ENCODE measurements at regions not wholly inside any gene's neighbourhood (a gene's known extent, or its start where the extent isn't known, plus 50 kb on each side); places are given as distances from the start of the nearest gene placed in this dataset.

- POLR2A ChIA-PET: no interaction called here
- CTCF ChIA-PET: interaction anchor here (0.7 kb wide), 1 partner anchor 352 kb away, joined by 3 read pairs; no protein-coding TSS in a partner anchor
- H3K4me1 ChIP-seq (ENCODE audit: control insufficient read depth, insufficient read depth, low read length): no peaks in the 10 kb centered on the region
Observed at GRCh38 chr1:60388092-60388987, 314.8 kb upstream of the C1orf87 start.

GRCh38 chr1:60387175-60387574 is 313.6 kb upstream of the C1orf87 start:
- ChIA-PET CTCF (no interaction called here), POLR2A (no interaction called here)
- Histone ChIP-seq H3K4me1 (ENCODE audit: control insufficient read depth, insufficient read depth, low read length) (no peaks in the 10 kb centered on the region), H3K27ac (ENCODE audit: extremely low read depth, low read depth, low read length) (no peak overlapping the region), H3K9me3 (ENCODE audit: control insufficient read depth, insufficient read depth, low read depth, low read length) (no peaks in the 10 kb centered on the region), H3K36me3 (ENCODE audit: control insufficient read depth in 2 of 2, insufficient read depth in 1 of 2, low read length in 2 of 2) (no peaks in the 10 kb centered on the region), H3K4me3 (ENCODE audit: low read depth, low read length) (no peak overlapping the region)
- no peak for TF ChIP-seq ZNF10 (tag by site-specific recombination; IDR thresholded peaks at IDR 0.05)
- TF ChIP-seq OVOL3 (tag by site-specific recombination; IDR thresholded peaks at IDR 0.05): no peak
- no peak for TF ChIP-seq ZNF645 (tag by site-specific recombination; IDR thresholded peaks at IDR 0.05)
- no peak for TF ChIP-seq ZNF302 (tag by site-specific recombination; IDR thresholded peaks at IDR 0.05; ENCODE audit: low read depth)
- TF ChIP-seq ZIC2 (tag by site-specific recombination; IDR thresholded peaks at IDR 0.05): no peak
- TF ChIP-seq PATZ1 (tag by site-specific recombination; IDR thresholded peaks at IDR 0.05): no peak
- TF ChIP-seq ZNF510 (tag by site-specific recombination; IDR thresholded peaks at IDR 0.05; ENCODE audit: insufficient replicate concordance): no peak
- TF ChIP-seq ZNF391 (tag by site-specific recombination; IDR thresholded peaks at IDR 0.05; ENCODE audit: borderline replicate concordance, low read depth): no peak
- no peak for TF ChIP-seq ZNF280C (tag by site-specific recombination; IDR thresholded peaks at IDR 0.05)
- TF ChIP-seq ZNF140 (tag by site-specific recombination; IDR thresholded peaks at IDR 0.05): no peak
- TF ChIP-seq ZNF529 (tag by site-specific recombination; IDR thresholded peaks at IDR 0.05; ENCODE audit: insufficient replicate concordance): no peak
- TF ChIP-seq ZNF221 (tag by site-specific recombination; IDR thresholded peaks at IDR 0.05; ENCODE audit: borderline replicate concordance): no peak
- no peak for TF ChIP-seq ZNF660 (tag by site-specific recombination; IDR thresholded peaks at IDR 0.05)
- no peak for TF ChIP-seq ZNF423 (tag by site-specific recombination; IDR thresholded peaks at IDR 0.05)
- no peak for TF ChIP-seq ZNF426 (tag by site-specific recombination; IDR thresholded peaks at IDR 0.05)

More at GRCh38 chr1:60388092-60388987, 314.8 kb upstream of the C1orf87 start:
- Histone ChIP-seq H3K36me3 (ENCODE audit: control insufficient read depth in 2 of 2, insufficient read depth in 1 of 2, low read length in 2 of 2) (no peaks in the 10 kb centered on the region), H3K4me3 (ENCODE audit: low read depth, low read length) (no peak overlapping the region), H3K9me3 (ENCODE audit: control insufficient read depth, insufficient read depth, low read depth, low read length) (no peaks in the 10 kb centered on the region), H3K27ac (ENCODE audit: extremely low read depth, low read depth, low read length) (no peak overlapping the region)
- no peak for TF ChIP-seq ZNF10 (tag by site-specific recombination; IDR thresholded peaks at IDR 0.05)
- no peak for TF ChIP-seq ZNF677 (tag by site-specific recombination; IDR thresholded peaks at IDR 0.05)
- no peak for TF ChIP-seq MYNN (tag by site-specific recombination; IDR thresholded peaks at IDR 0.05; ENCODE audit: borderline replicate concordance)
- no peak for TF ChIP-seq ZNF324 (tag by site-specific recombination; IDR thresholded peaks at IDR 0.05)
- no peak for TF ChIP-seq ZNF221 (tag by site-specific recombination; IDR thresholded peaks at IDR 0.05; ENCODE audit: borderline replicate concordance)

Measured in HEK293 (cell line).